Fibroblast of lung (primary cell): ENCODE measurements at regions not wholly inside any gene's neighbourhood (a gene's known extent, or its start where the extent isn't known, plus 50 kb on each side); places are given as distances from the start of the nearest gene placed in this dataset.

Experiments used
- CTCF ChIP-seq, 2 donors: IDR thresholded peaks in 1 of 2; conservative IDR thresholded peaks in 1 of 2; 1 replicate in 1 of 2; 2 replicates in 1 of 2; pipeline ENCODE4 v1.5.1; 2011 to 2012; ENCODE audit warnings: low read length in 2 of 2, control low read depth in 1 of 2, inconsistent platforms in 1 of 2, low read depth in 1 of 2, mild to moderate bottlenecking in 1 of 2
- EZH2 ChIP-seq: IDR thresholded peaks from 2 replicates; pipeline ENCODE4 v1.5.1; 2012; ENCODE audit warnings: low read length, control low read depth, mild to moderate bottlenecking; ENCODE audit errors: missing control alignments

GRCh38 chr5:67481362-67481761 lies 284.8 kb upstream of the CD180 start:
- TF ChIP-seq CTCF (conservative IDR thresholded peaks at IDR 0.05 in 1 of 2, IDR thresholded peaks at IDR 0.05 in 1 of 2; ENCODE audit: low read depth in 1 of 2, low read length in 2 of 2) (no peak), EZH2 (no peak)
